Cardiac muscle cell (in vitro differentiated cells and primary cell): ENCODE measurements at regions not wholly inside any gene's neighbourhood (a gene's known extent, or its start where the extent isn't known, plus 50 kb on each side); places are given as distances from the start of the nearest gene placed in this dataset.

Experiments used
- DNase-seq, 2 donors: peaks; one replicate each; pipeline versions ENCODE4 v3.0.0 to v3.0.0-alpha.2; 2010 to 2017; ENCODE audit warnings: low read depth in 1 of 2, low spot score in 1 of 2
- H3K27ac ChIP-seq: fragments of 200-600 bp; sonication (generic); 2 replicates; pipeline ENCODE4 v1.5.1; 2016
- H3K27me3 ChIP-seq: fragments of 200-600 bp; sonication (generic); 2 replicates; pipeline ENCODE4 v1.6.0; 2016; ENCODE audit warnings: control low read depth
- H3K36me3 ChIP-seq: fragments of 200-600 bp; sonication (generic); 2 replicates; pipeline ENCODE4 v1.5.1; 2016; ENCODE audit warnings: control low read depth
- H3K4me1 ChIP-seq: fragments of 200-600 bp; sonication (generic); 2 replicates; pipeline ENCODE4 v1.8.1; 2017; ENCODE audit warnings: low read depth, mild to moderate bottlenecking, mixed run types
- H3K4me3 ChIP-seq: fragments of 200-600 bp; sonication (generic); 2 replicates; pipeline ENCODE4 v1.5.1; 2016; ENCODE audit warnings: mild to moderate bottlenecking
- H3K9me3 ChIP-seq: fragments of 200-600 bp; sonication (generic); 2 replicates; pipeline ENCODE4 v1.5.1; 2017; ENCODE audit warnings: low read depth, mild to moderate bottlenecking, control low read depth
- TF ChIP-seq, protein P1 (sequence below): IDR thresholded peaks from 2 replicates; pipeline ENCODE4 v1.5.1; 2012; ENCODE audit warnings: low read depth, mild to moderate bottlenecking, low read length

DNA sequence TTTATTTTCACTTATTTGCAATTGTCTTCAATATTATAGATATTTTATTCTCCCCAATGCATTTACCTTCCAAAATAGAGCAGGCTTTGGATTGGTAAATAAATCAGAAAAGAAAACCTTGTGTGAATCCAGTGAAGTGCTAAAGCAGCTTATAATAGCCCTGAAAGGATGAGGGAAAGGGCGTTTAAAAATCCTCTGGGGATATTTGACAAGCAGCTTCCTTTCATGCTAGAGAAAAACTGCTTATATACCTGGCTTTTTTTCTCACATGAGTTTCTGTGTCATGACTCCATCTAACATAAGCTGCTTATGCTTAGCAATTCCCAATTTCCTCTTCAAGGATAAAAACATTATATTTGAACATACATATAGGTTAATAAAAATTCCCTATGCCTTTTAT is 221.6 kb upstream of the SEMA3E start:
- Histone ChIP-seq H3K4me3 (no peak overlapping the region), H3K9me3 (no peaks in the 10 kb centered on the region), H3K36me3 (no peaks in the 10 kb centered on the region), H3K27ac (no peak overlapping the region), H3K4me1 (no peaks in the 10 kb centered on the region), H3K27me3 (no peaks in the 10 kb centered on the region)
- TF ChIP-seq, protein P1, sequence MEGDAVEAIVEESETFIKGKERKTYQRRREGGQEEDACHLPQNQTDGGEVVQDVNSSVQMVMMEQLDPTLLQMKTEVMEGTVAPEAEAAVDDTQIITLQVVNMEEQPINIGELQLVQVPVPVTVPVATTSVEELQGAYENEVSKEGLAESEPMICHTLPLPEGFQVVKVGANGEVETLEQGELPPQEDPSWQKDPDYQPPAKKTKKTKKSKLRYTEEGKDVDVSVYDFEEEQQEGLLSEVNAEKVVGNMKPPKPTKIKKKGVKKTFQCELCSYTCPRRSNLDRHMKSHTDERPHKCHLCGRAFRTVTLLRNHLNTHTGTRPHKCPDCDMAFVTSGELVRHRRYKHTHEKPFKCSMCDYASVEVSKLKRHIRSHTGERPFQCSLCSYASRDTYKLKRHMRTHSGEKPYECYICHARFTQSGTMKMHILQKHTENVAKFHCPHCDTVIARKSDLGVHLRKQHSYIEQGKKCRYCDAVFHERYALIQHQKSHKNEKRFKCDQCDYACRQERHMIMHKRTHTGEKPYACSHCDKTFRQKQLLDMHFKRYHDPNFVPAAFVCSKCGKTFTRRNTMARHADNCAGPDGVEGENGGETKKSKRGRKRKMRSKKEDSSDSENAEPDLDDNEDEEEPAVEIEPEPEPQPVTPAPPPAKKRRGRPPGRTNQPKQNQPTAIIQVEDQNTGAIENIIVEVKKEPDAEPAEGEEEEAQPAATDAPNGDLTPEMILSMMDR, result no peak
- DNase-seq, result no peak

DNA sequence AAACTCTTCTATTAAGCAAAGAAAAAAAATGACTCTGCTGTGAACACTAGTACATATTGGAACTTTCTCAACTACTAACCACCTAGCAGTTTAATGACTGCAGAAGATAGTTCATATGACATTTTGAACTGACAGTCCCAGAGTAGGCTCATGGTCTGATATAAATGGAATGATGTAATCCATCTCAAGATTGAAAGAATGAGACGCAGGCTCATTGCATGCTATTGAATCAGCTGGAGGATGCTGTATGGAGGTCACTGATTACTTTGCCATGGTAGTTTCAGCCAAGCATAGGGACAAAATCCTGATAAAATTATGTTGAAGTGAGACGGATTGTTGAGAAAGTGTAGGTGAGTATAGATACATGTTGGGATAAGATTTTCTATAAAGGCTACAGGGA is 217.6 kb upstream of the SEMA3E start:
- TF ChIP-seq, protein P1, result no peak
- no peak overlapping the region for H3K27ac ChIP-seq
- DNase-seq, result no peak
- no peaks in the 10 kb centered on the region for H3K4me1 ChIP-seq
- no peaks in the 10 kb centered on the region for H3K27me3 ChIP-seq
- no peaks in the 10 kb centered on the region for H3K36me3 ChIP-seq
- H3K9me3 ChIP-seq, result no peaks in the 10 kb centered on the region
- H3K4me3 ChIP-seq, result no peak overlapping the region

DNA sequence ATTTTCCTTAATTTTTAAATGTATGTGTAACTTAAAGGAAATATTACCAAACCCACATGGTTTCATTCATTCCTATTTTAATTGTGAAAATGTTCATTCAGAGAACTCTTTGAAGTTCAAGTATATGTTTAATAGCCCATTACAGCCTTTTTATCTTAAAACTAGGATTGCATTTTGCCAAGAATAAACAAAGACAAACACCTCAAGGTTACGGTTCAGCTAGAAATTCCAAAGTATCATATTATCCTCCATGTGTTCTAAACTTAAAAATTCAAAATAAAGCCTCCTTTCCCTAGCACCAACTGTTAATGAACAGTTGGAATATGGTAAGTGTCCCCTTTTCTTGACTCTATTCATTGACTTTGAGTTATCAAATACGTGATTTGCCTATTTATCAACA is 215.6 kb upstream of the SEMA3E start:
- H3K4me1 ChIP-seq, result no peaks in the 10 kb centered on the region
- DNase-seq, result no peak
- TF ChIP-seq, protein P1, result no peak
- H3K27ac ChIP-seq, result no peak overlapping the region
- H3K36me3 ChIP-seq, result no peaks in the 10 kb centered on the region
- no peak overlapping the region for H3K4me3 ChIP-seq
- no peaks in the 10 kb centered on the region for H3K9me3 ChIP-seq
- no peaks in the 10 kb centered on the region for H3K27me3 ChIP-seq

DNA sequence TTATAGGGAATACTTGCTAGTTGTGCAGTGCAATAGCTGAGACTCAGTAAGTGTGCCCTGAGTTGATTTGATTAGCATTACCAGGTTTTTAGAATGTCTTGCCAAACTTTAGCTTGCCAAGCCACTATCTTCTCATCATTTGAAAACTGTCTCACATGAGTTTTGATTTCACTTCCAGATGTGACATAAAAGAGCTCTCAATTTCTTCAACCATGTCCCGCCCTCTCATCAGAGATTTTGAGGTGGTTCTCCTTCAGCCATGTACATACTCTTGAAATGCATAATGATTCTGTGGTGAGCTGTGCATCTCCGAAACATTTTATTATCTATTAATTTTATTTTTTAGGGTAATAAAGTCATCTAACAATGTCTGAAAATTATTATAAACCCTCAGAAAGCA is 215.0 kb upstream of the SEMA3E start:
- no peaks in the 10 kb centered on the region for H3K27me3 ChIP-seq
- no peaks in the 10 kb centered on the region for H3K9me3 ChIP-seq
- DNase-seq, result no peak
- no peaks in the 10 kb centered on the region for H3K36me3 ChIP-seq
- TF ChIP-seq, protein P1, result no peak
- no peak overlapping the region for H3K4me3 ChIP-seq
- no peak overlapping the region for H3K27ac ChIP-seq
- H3K4me1 ChIP-seq, result no peaks in the 10 kb centered on the region

DNA sequence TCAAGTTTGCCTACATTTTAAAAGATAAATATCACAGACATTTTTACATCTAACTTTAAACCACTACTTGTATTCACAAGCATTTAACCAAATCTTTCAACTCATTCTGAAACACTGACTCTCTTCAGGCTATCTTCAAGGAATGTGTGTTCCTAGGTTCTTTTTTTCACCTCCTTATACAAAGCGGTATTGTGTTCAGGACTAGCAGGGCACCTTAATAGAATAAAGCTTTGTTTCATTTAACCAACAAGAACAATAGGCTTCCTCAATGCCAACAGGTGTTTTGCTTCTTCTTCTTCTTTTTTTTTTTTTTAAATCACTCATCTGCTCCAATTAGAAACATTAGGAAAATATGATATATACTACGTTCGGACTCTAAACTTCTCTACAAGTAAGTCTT is 212.9 kb upstream of the SEMA3E start:
- H3K36me3 ChIP-seq, result no peaks in the 10 kb centered on the region
- no peak overlapping the region for H3K27ac ChIP-seq
- no peak overlapping the region for H3K4me3 ChIP-seq
- TF ChIP-seq, protein P1, result no peak
- no peaks in the 10 kb centered on the region for H3K27me3 ChIP-seq
- no peaks in the 10 kb centered on the region for H3K4me1 ChIP-seq
- DNase-seq, result no peak
- H3K9me3 ChIP-seq, result no peaks in the 10 kb centered on the region

DNA sequence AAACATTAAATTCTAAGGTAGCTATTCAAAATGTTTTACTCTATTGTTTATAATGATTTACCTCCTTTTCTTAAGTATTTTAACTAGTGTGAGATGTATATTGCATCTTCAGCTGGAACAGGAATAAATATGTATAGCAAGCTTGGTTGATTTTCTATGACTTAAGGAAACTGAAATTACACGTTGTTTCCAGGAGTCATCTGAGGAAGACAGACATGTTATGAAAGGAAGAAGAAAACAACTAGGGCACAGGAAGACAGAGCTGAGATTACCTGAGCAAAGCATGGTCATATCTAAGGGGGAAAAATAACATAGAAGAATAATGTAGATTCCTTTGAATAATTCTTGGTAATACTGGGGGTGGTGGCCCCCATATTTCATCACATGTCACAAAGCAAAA is 210.9 kb upstream of the SEMA3E start:
- H3K27ac ChIP-seq, result no peak overlapping the region
- TF ChIP-seq, protein P1, result no peak
- H3K4me3 ChIP-seq, result no peak overlapping the region
- DNase-seq, result no peak
- H3K36me3 ChIP-seq, result no peaks in the 10 kb centered on the region
- no peaks in the 10 kb centered on the region for H3K9me3 ChIP-seq
- H3K4me1 ChIP-seq, result no peaks in the 10 kb centered on the region
- no peaks in the 10 kb centered on the region for H3K27me3 ChIP-seq
